Liver (tissue), 8 donors: ENCODE measurements at regions not wholly inside any gene's neighbourhood (a gene's known extent, or its start where the extent isn't known, plus 50 kb on each side); places are given as distances from the start of the nearest gene placed in this dataset.

Experiments
- DNase-seq: peaks from one replicate; pipeline ENCODE4 v3.0.0-alpha.2; 2017; ENCODE audit warnings: low spot score
- H3K27ac ChIP-seq, 2 donors: one replicate each; pipeline ENCODE4 v1.7.0; 2013; ENCODE audit warnings: inconsistent platforms in 2 of 2, low read length in 2 of 2, control low read depth in 1 of 2, low read depth in 1 of 2, mild to moderate bottlenecking in 1 of 2
- H3K27me3 ChIP-seq, 4 donors: one replicate each; pipeline versions ENCODE4 v1.6.1 to v1.7.0; 2013; ENCODE audit warnings: low read length in 3 of 4, inconsistent platforms in 1 of 4, mild to moderate bottlenecking in 1 of 4, moderate library complexity in 1 of 4; ENCODE audit not compliant: control insufficient read depth in 4 of 4, insufficient read depth in 4 of 4
- H3K36me3 ChIP-seq, 4 donors: one replicate each; pipeline versions ENCODE4 v1.6.1 to v1.7.0; 2013; ENCODE audit warnings: low read length in 3 of 4, mild to moderate bottlenecking in 3 of 4, low read depth in 1 of 4, moderate library complexity in 1 of 4; ENCODE audit not compliant: control insufficient read depth in 4 of 4, insufficient read depth in 3 of 4
- H3K4me1 ChIP-seq, 4 donors: one replicate each; pipeline versions ENCODE4 v1.6.1 to v1.7.0; 2013; ENCODE audit warnings: low read length in 3 of 4, mild to moderate bottlenecking in 3 of 4, moderate library complexity in 1 of 4; ENCODE audit not compliant: control insufficient read depth in 4 of 4, insufficient read depth in 4 of 4
- H3K4me3 ChIP-seq, 3 donors: one replicate each; pipeline versions ENCODE4 v1.6.1 to v1.7.0; 2013; ENCODE audit warnings: low read length in 3 of 3, control low read depth in 1 of 3, low read depth in 1 of 3, mild to moderate bottlenecking in 1 of 3
- H3K9ac ChIP-seq, 2 donors: one replicate each; pipeline ENCODE4 v1.7.0; 2013; ENCODE audit warnings: low read length in 2 of 2, mild to moderate bottlenecking in 2 of 2, moderate library complexity in 2 of 2, control low read depth in 1 of 2, low read depth in 1 of 2
- H3K9me3 ChIP-seq, 4 donors: one replicate each; pipeline versions ENCODE4 v1.6.1 to v1.7.0; 2013; ENCODE audit warnings: low read length in 3 of 4; ENCODE audit not compliant: control insufficient read depth in 4 of 4
- EGR1 ChIP-seq, 2 donors: IDR thresholded peaks; 2 replicates each; pipeline ENCODE4 v1.6.1; 2016 to 2018; ENCODE audit warnings: antibody characterized with exemption in 2 of 2, low read depth in 2 of 2
- FOXA1 ChIP-seq: IDR thresholded peaks from 2 replicates; pipeline ENCODE4 v1.6.1; 2016; ENCODE audit warnings: antibody characterized with exemption
- FOXA2 ChIP-seq: IDR thresholded peaks from 2 replicates; pipeline ENCODE4 v1.6.1; 2016; ENCODE audit warnings: antibody characterized with exemption
- GABPA ChIP-seq, 2 donors: IDR thresholded peaks in 1 of 2; conservative IDR thresholded peaks in 1 of 2; 2 replicates each; pipeline ENCODE4 v1.6.1; 2016; ENCODE audit warnings: antibody characterized with exemption in 2 of 2, mild to moderate bottlenecking in 1 of 2, moderate library complexity in 1 of 2
- HNF4A ChIP-seq, 2 donors: conservative IDR thresholded peaks; 2 replicates each; pipeline ENCODE4 v1.6.1; 2016; ENCODE audit warnings: antibody characterized with exemption in 2 of 2, mild to moderate bottlenecking in 2 of 2
- HNF4G ChIP-seq: IDR thresholded peaks from 2 replicates; pipeline ENCODE4 v1.6.1; 2016; ENCODE audit warnings: antibody characterized with exemption
- JUND ChIP-seq, 2 donors: IDR thresholded peaks; 2 replicates each; pipeline ENCODE4 v1.6.1; 2016; ENCODE audit warnings: antibody characterized with exemption in 2 of 2
- NR2F2 ChIP-seq: IDR thresholded peaks from 2 replicates; pipeline ENCODE4 v1.6.1; 2016; ENCODE audit warnings: antibody characterized with exemption
- RAD21 ChIP-seq, 2 donors: IDR thresholded peaks; 2 replicates each; pipeline ENCODE4 v1.6.1; 2016; ENCODE audit warnings: antibody characterized with exemption in 2 of 2, mild to moderate bottlenecking in 2 of 2
- RXRA ChIP-seq, 2 donors: IDR thresholded peaks; 2 replicates each; pipeline ENCODE4 v1.6.1; 2017 to 2018; ENCODE audit warnings: antibody characterized with exemption in 2 of 2, mild to moderate bottlenecking in 1 of 2
- SP1 ChIP-seq: IDR thresholded peaks from 2 replicates; pipeline ENCODE4 v1.6.1; 2018; ENCODE audit warnings: antibody characterized with exemption, mild to moderate bottlenecking
- TAF1 ChIP-seq: conservative IDR thresholded peaks from 2 replicates; pipeline ENCODE4 v1.6.1; 2016; ENCODE audit warnings: antibody characterized with exemption, mild to moderate bottlenecking
- YY1 ChIP-seq: IDR thresholded peaks from 2 replicates; pipeline ENCODE4 v1.6.1; 2016; ENCODE audit warnings: antibody characterized with exemption, mild to moderate bottlenecking
- WGBS: extraction: QIAGEN DNeasy Blood & Tissue Kit; methylation state at CpG from one replicate; pipeline ENCODE4 v1.1.7; 2013; 5-methylcytosine and 5-hydroxymethylcytosine counted together
- TF ChIP-seq, protein P1 (sequence below): IDR thresholded peaks from 2 replicates; pipeline ENCODE4 v1.6.1; 2016; ENCODE audit warnings: antibody characterized with exemption
- TF ChIP-seq, protein P2 (sequence below): IDR thresholded peaks from 2 replicates; pipeline ENCODE4 v1.6.1; 2016; ENCODE audit warnings: antibody characterized with exemption
- TF ChIP-seq, protein P3 (sequence below): IDR thresholded peaks from 2 replicates; pipeline ENCODE4 v1.6.1; 2016; ENCODE audit warnings: antibody characterized with exemption
- TF ChIP-seq, protein P4 (sequence below): fragments of 150-350 bp; IDR thresholded peaks from 2 replicates; pipeline ENCODE4 v1.5.1; 2017; ENCODE audit warnings: improper control_type of control experiment, low read depth, low read length; ENCODE audit not compliant: missing input control
- donor health status: healthy.
- donor health status: healthy.
- donor health status: healthy.
- donor health status: healthy.
- donor health status: healthy.

GRCh38 chr1:93815366-93816110 lies 63.5 kb downstream of the DNTTIP2 start:
- no peaks in the 10 kb centered on the region for H3K36me3 ChIP-seq
- no peak overlapping the region for H3K9ac ChIP-seq
- WGBS, result 81% methylated on average over 8 of the region's 8 CpGs
- no peak for DNase-seq
- H3K4me1 ChIP-seq, result peaks cover 0 to 3% (median 0%) of the 10 kb centered on the region in 4 donors
- no peak overlapping the region for H3K27ac ChIP-seq
- TF ChIP-seq NR2F2 (no peak), FOXA2 (no peak), RXRA (IDR thresholded peaks at IDR 0.05) (no peak), HNF4G (no peak), FOXA1 (no peak), EGR1 (IDR thresholded peaks at IDR 0.05; ENCODE audit: low read depth in 2 of 2) (no peak), HNF4A (conservative IDR thresholded peaks at IDR 0.05) (no peak), SP1 (no peak), YY1 (no peak), TAF1 (no peak), RAD21 (IDR thresholded peaks at IDR 0.05) (no peak), GABPA (IDR thresholded peaks at IDR 0.05 in 1 of 2, conservative IDR thresholded peaks at IDR 0.05 in 1 of 2) (no peak)
- TF ChIP-seq, protein P1, sequence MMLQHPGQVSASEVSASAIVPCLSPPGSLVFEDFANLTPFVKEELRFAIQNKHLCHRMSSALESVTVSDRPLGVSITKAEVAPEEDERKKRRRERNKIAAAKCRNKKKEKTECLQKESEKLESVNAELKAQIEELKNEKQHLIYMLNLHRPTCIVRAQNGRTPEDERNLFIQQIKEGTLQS, result no peak
- TF ChIP-seq, protein P2, sequence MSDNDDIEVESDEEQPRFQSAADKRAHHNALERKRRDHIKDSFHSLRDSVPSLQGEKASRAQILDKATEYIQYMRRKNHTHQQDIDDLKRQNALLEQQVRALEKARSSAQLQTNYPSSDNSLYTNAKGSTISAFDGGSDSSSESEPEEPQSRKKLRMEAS, result no peak
- no peaks in the 10 kb centered on the region for H3K27me3 ChIP-seq
- H3K4me3 ChIP-seq, result no peak overlapping the region
- H3K9me3 ChIP-seq, result no peaks in the 10 kb centered on the region

DNA sequence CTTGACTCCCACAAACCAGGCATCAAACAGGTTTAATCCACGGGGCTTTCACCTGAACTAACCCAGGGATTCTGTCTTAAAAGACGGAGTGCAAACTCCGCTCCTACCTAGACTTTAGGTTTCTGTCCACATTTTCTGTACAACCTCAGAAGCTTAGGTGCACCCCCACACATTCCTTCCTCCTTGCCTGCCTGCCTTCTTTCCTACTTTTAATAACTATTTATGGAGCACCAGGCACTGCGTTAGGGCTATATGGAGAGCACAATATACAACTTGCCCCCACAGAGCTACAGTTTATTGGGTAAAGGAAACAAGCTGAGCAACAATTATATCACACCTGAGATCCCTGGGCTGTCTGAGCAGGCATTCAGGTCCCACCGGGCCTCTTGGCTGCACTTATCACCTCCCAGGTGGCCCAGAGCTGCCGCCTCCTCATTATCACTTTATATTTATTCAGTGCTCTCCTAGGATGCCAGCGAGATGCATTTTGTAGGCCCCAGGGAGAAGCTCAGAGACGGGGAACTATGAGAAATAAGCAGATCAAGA lies 64.1 kb downstream of the DNTTIP2 start:
- Histone ChIP-seq H3K27ac (no peak overlapping the region), H3K36me3 (no peaks in the 10 kb centered on the region), H3K9me3 (no peaks in the 10 kb centered on the region), H3K4me1 (peaks cover 0 to 3% (median 0%) of the 10 kb centered on the region in 4 donors), H3K4me3 (no peak overlapping the region), H3K9ac (no peak overlapping the region), H3K27me3 (no peaks in the 10 kb centered on the region)
- no peak for TF ChIP-seq FOXA2
- TF ChIP-seq, protein P3, sequence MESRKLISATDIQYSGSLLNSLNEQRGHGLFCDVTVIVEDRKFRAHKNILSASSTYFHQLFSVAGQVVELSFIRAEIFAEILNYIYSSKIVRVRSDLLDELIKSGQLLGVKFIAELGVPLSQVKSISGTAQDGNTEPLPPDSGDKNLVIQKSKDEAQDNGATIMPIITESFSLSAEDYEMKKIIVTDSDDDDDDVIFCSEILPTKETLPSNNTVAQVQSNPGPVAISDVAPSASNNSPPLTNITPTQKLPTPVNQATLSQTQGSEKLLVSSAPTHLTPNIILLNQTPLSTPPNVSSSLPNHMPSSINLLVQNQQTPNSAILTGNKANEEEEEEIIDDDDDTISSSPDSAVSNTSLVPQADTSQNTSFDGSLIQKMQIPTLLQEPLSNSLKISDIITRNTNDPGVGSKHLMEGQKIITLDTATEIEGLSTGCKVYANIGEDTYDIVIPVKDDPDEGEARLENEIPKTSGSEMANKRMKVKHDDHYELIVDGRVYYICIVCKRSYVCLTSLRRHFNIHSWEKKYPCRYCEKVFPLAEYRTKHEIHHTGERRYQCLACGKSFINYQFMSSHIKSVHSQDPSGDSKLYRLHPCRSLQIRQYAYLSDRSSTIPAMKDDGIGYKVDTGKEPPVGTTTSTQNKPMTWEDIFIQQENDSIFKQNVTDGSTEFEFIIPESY, result no peak
- no peak for TF ChIP-seq FOXA1
- TF ChIP-seq HNF4A (conservative IDR thresholded peaks at IDR 0.05), result no peak
- no peak for TF ChIP-seq TAF1
- TF ChIP-seq, protein P1, result no peak
- no peak for TF ChIP-seq NR2F2
- TF ChIP-seq SP1, result no peak
- TF ChIP-seq HNF4G, result no peak
- TF ChIP-seq, protein P4, sequence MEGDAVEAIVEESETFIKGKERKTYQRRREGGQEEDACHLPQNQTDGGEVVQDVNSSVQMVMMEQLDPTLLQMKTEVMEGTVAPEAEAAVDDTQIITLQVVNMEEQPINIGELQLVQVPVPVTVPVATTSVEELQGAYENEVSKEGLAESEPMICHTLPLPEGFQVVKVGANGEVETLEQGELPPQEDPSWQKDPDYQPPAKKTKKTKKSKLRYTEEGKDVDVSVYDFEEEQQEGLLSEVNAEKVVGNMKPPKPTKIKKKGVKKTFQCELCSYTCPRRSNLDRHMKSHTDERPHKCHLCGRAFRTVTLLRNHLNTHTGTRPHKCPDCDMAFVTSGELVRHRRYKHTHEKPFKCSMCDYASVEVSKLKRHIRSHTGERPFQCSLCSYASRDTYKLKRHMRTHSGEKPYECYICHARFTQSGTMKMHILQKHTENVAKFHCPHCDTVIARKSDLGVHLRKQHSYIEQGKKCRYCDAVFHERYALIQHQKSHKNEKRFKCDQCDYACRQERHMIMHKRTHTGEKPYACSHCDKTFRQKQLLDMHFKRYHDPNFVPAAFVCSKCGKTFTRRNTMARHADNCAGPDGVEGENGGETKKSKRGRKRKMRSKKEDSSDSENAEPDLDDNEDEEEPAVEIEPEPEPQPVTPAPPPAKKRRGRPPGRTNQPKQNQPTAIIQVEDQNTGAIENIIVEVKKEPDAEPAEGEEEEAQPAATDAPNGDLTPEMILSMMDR, result no peak
- TF ChIP-seq RAD21 (IDR thresholded peaks at IDR 0.05), result no peak
- no peak for TF ChIP-seq YY1
- no peak for TF ChIP-seq RXRA (IDR thresholded peaks at IDR 0.05)
- no peak for TF ChIP-seq GABPA (IDR thresholded peaks at IDR 0.05 in 1 of 2, conservative IDR thresholded peaks at IDR 0.05 in 1 of 2)
- no peak for TF ChIP-seq JUND (IDR thresholded peaks at IDR 0.05)
- WGBS, result 80% methylated on average over 8 of the region's 8 CpGs
- no peak for DNase-seq
